ENCODE measurements at regions not wholly inside any gene's neighbourhood (a gene's known extent, or its start where the extent isn't known, plus 50 kb on each side); places are given as distances from the start of the nearest gene placed in this dataset.

- Histone ChIP-seq H4K20me1 (ENCODE audit: control insufficient read depth, extremely low read depth, insufficient read depth, low read length) (no peaks in the 10 kb centered on the region), H3K4me1 (ENCODE audit: control insufficient read depth, extremely low read depth, insufficient read depth, low read length) (no peaks in the 10 kb centered on the region), H3K4me2 (ENCODE audit: control insufficient read depth, extremely low read depth, insufficient read depth, low read depth, low read length) (no peak overlapping the region), H3K4me3 (ENCODE audit: control insufficient read depth in 2 of 3, extremely low read depth in 1 of 3, insufficient read depth in 2 of 3, low read depth in 1 of 3, low read length in 3 of 3) (no peak overlapping the region), H3K9me3 (ENCODE audit: control insufficient read depth, low read depth, low read length) (no peaks in the 10 kb centered on the region), H3K9me1 (ENCODE audit: control insufficient read depth, extremely low read depth, insufficient read depth, low read length) (no peaks in the 10 kb centered on the region), H3K27me3 (ENCODE audit: control insufficient read depth, extremely low read depth, insufficient read depth, low read length) (no peaks in the 10 kb centered on the region), H3K9ac (ENCODE audit: control insufficient read depth, extremely low read depth, insufficient read depth, low read length) (no peak overlapping the region), H3K27ac (ENCODE audit: control insufficient read depth, insufficient read depth, low read length) (no peak overlapping the region), H3K36me3 (ENCODE audit: control insufficient read depth in 2 of 2, extremely low read depth in 1 of 2, insufficient read depth in 2 of 2, low read length in 2 of 2) (no peaks in the 10 kb centered on the region), H2AFZ (ENCODE audit: control insufficient read depth, low read length) (no peak overlapping the region), H3K79me2 (ENCODE audit: control insufficient read depth, insufficient read depth, low read length) (no peaks in the 10 kb centered on the region)
- DNase-seq (ENCODE audit: low read depth, low spot score) = no peak
- dilution Hi-C loops (cut with MboI; ENCODE audit: extremely low pct_ligation_motif_present, low sequenced_read_pairs) = no loop called here
- no peak for FAIRE-seq
- no peak for TF ChIP-seq EZH2 (IDR thresholded peaks at IDR 0.05; ENCODE audit: low read length)
These were observed 100.1 kb downstream of the HLX start for GRCh38 chr1:220979371-220979770.

GRCh38 chr1:220982686-220983085, 103.4 kb downstream of the HLX start:
- Histone ChIP-seq H3K27me3 (ENCODE audit: control insufficient read depth, extremely low read depth, insufficient read depth, low read length) (no peaks in the 10 kb centered on the region), H3K9me3 (ENCODE audit: control insufficient read depth, low read depth, low read length) (no peaks in the 10 kb centered on the region), H3K4me2 (ENCODE audit: control insufficient read depth, extremely low read depth, insufficient read depth, low read depth, low read length) (no peak overlapping the region), H3K36me3 (ENCODE audit: control insufficient read depth in 2 of 2, extremely low read depth in 1 of 2, insufficient read depth in 2 of 2, low read length in 2 of 2) (no peaks in the 10 kb centered on the region), H3K9me1 (ENCODE audit: control insufficient read depth, extremely low read depth, insufficient read depth, low read length) (no peaks in the 10 kb centered on the region), H3K9ac (ENCODE audit: control insufficient read depth, extremely low read depth, insufficient read depth, low read length) (no peak overlapping the region), H3K27ac (ENCODE audit: control insufficient read depth, insufficient read depth, low read length) (no peak overlapping the region), H3K4me3 (ENCODE audit: control insufficient read depth in 2 of 3, extremely low read depth in 1 of 3, insufficient read depth in 2 of 3, low read depth in 1 of 3, low read length in 3 of 3) (no peak overlapping the region), H3K4me1 (ENCODE audit: control insufficient read depth, extremely low read depth, insufficient read depth, low read length) (no peaks in the 10 kb centered on the region), H3K79me2 (ENCODE audit: control insufficient read depth, insufficient read depth, low read length) (no peaks in the 10 kb centered on the region), H2AFZ (ENCODE audit: control insufficient read depth, low read length) (no peak overlapping the region), H4K20me1 (ENCODE audit: control insufficient read depth, extremely low read depth, insufficient read depth, low read length) (no peaks in the 10 kb centered on the region)
- no peak for DNase-seq (ENCODE audit: low read depth, low spot score)
- TF ChIP-seq CTCF (optimal IDR thresholded peaks at IDR 0.05 in 1 of 3, IDR thresholded peaks at IDR 0.05 in 1 of 3, conservative IDR thresholded peaks at IDR 0.05 in 1 of 3; ENCODE audit: extremely low read depth in 1 of 3, insufficient read depth in 2 of 3, low read length in 3 of 3) = no peak
- no peak for TF ChIP-seq EZH2 (IDR thresholded peaks at IDR 0.05; ENCODE audit: low read length)
- no peak for FAIRE-seq
- dilution Hi-C loops (cut with MboI; ENCODE audit: extremely low pct_ligation_motif_present, low sequenced_read_pairs) = no loop called here

GRCh38 chr1:220983877-220984635, 104.8 kb downstream of the HLX start:
- TF ChIP-seq EZH2 (IDR thresholded peaks at IDR 0.05; ENCODE audit: low read length) (no peak), CTCF (optimal IDR thresholded peaks at IDR 0.05 in 1 of 3, IDR thresholded peaks at IDR 0.05 in 1 of 3, conservative IDR thresholded peaks at IDR 0.05 in 1 of 3; ENCODE audit: extremely low read depth in 1 of 3, insufficient read depth in 2 of 3, low read length in 3 of 3) (peak in 1 of 3 experiments; percentile 17)
- no peak for DNase-seq (ENCODE audit: low read depth, low spot score)

More at GRCh38 chr1:220983877-220984635, 104.8 kb downstream of the HLX start:
- Histone ChIP-seq H3K9me3 (ENCODE audit: control insufficient read depth, low read depth, low read length) (no peaks in the 10 kb centered on the region), H3K9ac (ENCODE audit: control insufficient read depth, extremely low read depth, insufficient read depth, low read length) (no peak overlapping the region), H3K36me3 (ENCODE audit: control insufficient read depth in 2 of 2, extremely low read depth in 1 of 2, insufficient read depth in 2 of 2, low read length in 2 of 2) (no peaks in the 10 kb centered on the region), H3K79me2 (ENCODE audit: control insufficient read depth, insufficient read depth, low read length) (no peaks in the 10 kb centered on the region), H3K27ac (ENCODE audit: control insufficient read depth, insufficient read depth, low read length) (no peak overlapping the region), H3K4me3 (ENCODE audit: control insufficient read depth in 2 of 3, extremely low read depth in 1 of 3, insufficient read depth in 2 of 3, low read depth in 1 of 3, low read length in 3 of 3) (no peak overlapping the region), H3K27me3 (ENCODE audit: control insufficient read depth, extremely low read depth, insufficient read depth, low read length) (no peaks in the 10 kb centered on the region), H4K20me1 (ENCODE audit: control insufficient read depth, extremely low read depth, insufficient read depth, low read length) (no peaks in the 10 kb centered on the region), H3K4me1 (ENCODE audit: control insufficient read depth, extremely low read depth, insufficient read depth, low read length) (no peaks in the 10 kb centered on the region), H2AFZ (ENCODE audit: control insufficient read depth, low read length) (no peak overlapping the region), H3K9me1 (ENCODE audit: control insufficient read depth, extremely low read depth, insufficient read depth, low read length) (no peaks in the 10 kb centered on the region), H3K4me2 (ENCODE audit: control insufficient read depth, extremely low read depth, insufficient read depth, low read depth, low read length) (no peak overlapping the region)
- no peak for FAIRE-seq
- dilution Hi-C loops (cut with MboI; ENCODE audit: extremely low pct_ligation_motif_present, low sequenced_read_pairs) = no loop called here
